RWPE1 (cell line): ENCODE measurements at regions not wholly inside any gene's neighbourhood (a gene's known extent, or its start where the extent isn't known, plus 50 kb on each side); places are given as distances from the start of the nearest gene placed in this dataset.

Experiments used
- CTCF ChIA-PET: fragments of 350-600 bp; sonication (Branson Sonifier 250); formaldehyde crosslinking; extraction: SDS; loops from one replicate; lab custom pipeline; 2021; lab: Yijun Ruan, JAX
- POLR2A ChIA-PET: fragments of 400-600 bp; formaldehyde crosslinking; extraction: SDS; loops from one replicate; lab custom pipeline; 2020; ENCODE audit warnings: antibody characterized with exemption; ENCODE audit not compliant: low non-redundant PET; lab: Yijun Ruan, JAX
- DNase-seq: peaks from one replicate; pipeline ENCODE4 v3.0.0; 2012; ENCODE audit warnings: low spot score
- H3K27ac ChIP-seq: fragments of 450-650 bp; 2 replicates; pipeline ENCODE4 v1.5.1; 2017
- CTCF ChIP-seq: fragments of 450-650 bp; conservative IDR thresholded peaks from 2 replicates; pipeline ENCODE4 v1.5.1; 2017; ENCODE audit warnings: low read depth, mild to moderate bottlenecking

DNA sequence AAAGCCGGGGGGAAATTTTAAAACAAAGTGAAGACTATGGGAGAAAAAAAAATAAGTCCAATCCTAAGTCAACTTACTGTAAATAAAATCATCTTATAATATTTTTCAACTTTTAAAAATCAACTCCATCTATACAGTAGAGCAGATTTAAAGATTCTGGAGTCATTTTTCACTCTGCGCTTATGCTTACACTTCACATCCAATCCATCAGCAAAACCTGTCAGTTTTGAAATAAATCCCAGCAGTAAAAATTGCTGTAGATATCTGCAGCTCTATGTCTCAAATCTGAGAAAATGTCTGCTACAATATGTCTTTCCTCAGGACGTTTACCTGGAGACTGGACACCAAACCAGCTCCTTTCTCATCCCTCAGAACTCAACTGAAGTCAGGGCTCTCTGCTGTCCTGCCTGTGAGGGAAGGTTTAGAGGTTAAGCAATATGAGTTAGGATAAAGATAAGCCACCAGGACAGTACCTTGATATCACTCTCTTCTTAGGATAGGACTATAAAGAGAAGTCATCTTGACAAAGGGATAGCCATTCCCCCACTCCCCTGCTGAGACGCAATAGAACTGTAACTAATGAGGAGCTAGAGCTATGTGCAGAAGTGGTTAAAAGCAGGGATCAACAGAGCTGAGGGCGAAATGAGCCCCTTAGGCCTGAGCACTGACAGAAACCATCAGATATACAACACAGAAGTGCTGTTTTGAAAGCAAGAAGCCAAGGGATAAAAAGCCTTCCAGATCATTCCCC is 254.7 kb upstream of the KLHL1 start:
- TF ChIP-seq CTCF, result no peak
- no peak for DNase-seq
- CTCF ChIA-PET, result no interaction called here
- no peak overlapping the region for H3K27ac ChIP-seq
- POLR2A ChIA-PET, result no interaction called here

DNA sequence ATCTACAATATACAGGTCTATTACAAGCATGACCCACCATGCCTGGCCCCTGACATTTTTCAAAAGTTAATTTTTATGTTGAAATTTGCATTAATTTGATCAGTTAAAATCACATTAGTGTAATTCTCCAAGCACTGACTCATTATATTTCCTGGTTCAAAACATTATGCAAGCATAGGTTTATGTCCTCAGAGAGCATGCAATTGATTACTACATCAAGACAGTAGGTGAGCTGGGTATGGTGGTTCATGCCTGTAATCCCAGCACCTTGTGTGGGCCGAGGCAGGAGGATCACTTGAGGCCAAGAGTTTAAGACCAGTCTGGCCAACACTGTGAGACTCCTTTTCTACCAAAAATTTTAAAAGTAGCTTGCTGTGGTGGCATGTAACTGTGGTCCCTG is 248.8 kb upstream of the KLHL1 start:
- no peak overlapping the region for H3K27ac ChIP-seq
- no peak for DNase-seq
- ChIA-PET POLR2A (no interaction called here), CTCF (no interaction called here)
- TF ChIP-seq CTCF, result no peak

GRCh38 chr13:70353096-70353495 is 244.8 kb upstream of the KLHL1 start:
- DNase-seq, result no peak
- H3K27ac ChIP-seq, result no peak overlapping the region
- no peak for TF ChIP-seq CTCF
- ChIA-PET POLR2A (no interaction called here), CTCF (no interaction called here)

DNA sequence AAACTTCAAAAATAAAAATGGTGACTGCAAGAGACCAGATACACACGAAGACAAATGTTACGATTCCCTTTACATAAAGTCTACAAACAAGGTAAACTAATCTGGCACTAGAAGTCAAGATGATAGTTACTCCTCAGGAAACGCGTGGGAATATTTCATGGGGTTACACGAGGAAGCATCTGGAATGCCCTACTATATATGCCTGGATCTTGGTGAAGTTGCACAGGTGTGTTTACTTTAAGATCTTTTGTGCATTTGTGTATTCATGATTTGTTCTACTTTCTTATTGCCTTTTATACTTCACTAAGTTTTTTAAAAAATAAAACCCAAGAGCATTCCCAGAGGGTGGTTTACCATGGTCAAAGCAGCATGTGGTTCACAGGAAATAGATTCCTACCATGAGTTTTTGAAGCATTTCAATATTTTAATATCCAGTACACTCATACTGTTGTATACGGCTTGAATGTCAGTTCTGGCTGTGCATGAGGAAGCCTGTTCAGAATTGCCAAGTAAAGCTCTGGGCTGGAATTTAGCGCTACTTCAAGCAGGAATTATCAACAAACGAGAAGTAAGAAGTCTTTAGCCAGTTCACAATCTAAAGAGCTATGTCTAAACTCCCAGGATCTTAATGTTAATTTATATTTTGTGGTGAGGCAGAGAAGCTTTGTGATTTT is 239.8 kb upstream of the KLHL1 start:
- TF ChIP-seq CTCF, result no peak
- DNase-seq, result no peak
- H3K27ac ChIP-seq, result no peak overlapping the region
- ChIA-PET POLR2A (no interaction called here), CTCF (no interaction called here)

DNA sequence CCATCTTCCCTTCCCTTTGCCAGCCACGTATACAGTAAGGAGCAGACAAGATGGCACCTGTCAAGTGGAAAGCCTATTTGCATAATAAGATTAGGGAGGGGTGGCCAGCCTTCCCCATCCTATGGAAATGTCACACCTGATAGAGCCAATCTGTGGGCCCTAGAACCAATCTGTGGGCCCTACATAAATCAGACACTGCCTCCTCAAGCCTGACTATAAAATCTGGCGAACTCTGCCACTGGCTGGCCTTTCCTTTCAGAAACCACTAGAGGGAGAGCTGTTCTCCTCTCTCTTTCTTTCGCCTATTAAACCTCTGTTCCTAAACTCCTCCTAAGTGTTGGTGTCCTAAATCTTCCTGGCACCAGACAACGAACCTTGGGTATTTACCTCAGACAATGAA is 231.5 kb upstream of the KLHL1 start:
- DNase-seq, result no peak
- POLR2A ChIA-PET, result no interaction called here
- H3K27ac ChIP-seq, result no peak overlapping the region
- TF ChIP-seq CTCF, result no peak; the same call in 1 of the 2 replicates
- CTCF ChIA-PET, result no interaction called here

DNA sequence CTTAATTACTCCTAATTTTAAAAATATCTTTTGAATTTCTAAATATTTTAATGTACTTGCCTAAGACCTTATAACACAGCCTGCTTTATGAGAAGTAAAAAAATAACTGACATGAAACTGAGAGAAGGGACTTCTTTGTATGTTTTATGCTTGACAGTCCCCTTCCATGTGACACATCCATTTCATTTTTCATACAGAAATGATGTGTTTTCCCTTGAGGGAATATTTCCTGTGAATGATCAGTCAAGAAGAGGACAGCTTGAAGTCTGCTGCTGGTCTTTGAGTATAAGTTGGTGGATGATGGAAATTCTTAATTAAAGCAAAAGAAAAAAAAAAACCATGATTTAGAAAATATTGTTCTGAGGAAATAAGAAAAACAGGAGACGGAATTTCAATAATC is 230.4 kb upstream of the KLHL1 start:
- TF ChIP-seq CTCF, result no peak
- ChIA-PET CTCF (no interaction called here), POLR2A (no interaction called here)
- no peak overlapping the region for H3K27ac ChIP-seq
- DNase-seq, result no peak
